H54 (cell line): ENCODE measurements at regions not wholly inside any gene's neighbourhood (a gene's known extent, or its start where the extent isn't known, plus 50 kb on each side); places are given as distances from the start of the nearest gene placed in this dataset.
"Not testable (repeated sequence)": the region's sequence is repeated elsewhere in the genome, so short reads cannot be mapped to it uniquely, and the experiment has no call there.

Experiments
- DNase-seq: peaks from one replicate; pipeline ENCODE4 v3.0.0; 2011; ENCODE audit warnings: low spot score, mixed read lengths; ENCODE audit not compliant: insufficient read length
- FAIRE-seq: peaks from 3 replicates; lab custom pipeline; 2011; peaks lifted over from hg19 to GRCh38; lab: Jason Lieb, UNC
- POLR2A ChIP-seq: IDR thresholded peaks from 2 replicates; pipeline ENCODE4 v1.6.1; 2011; ENCODE audit warnings: low read depth, mild to moderate bottlenecking, low read length

DNA sequence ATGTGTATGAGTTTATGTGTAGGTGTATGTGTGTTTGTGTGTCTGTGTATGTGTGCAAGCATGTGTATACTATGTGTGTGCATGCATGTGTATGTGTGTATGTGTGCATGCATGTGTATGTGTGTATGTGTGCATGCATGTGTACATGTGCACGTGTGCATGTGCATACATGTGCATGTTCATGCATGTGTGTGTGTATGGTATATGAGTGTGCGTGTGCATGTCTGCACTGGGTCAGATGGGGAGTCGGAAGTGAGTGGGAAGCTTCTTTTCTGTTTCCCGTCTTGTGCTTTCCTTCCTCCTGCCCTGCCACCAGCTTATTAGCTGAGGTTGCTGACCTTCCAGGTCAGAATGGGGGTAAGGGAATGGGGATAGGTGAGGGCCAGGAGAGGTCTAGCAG lies 174.7 kb downstream of the MAP2K4 start:
- DNase-seq = no peak
- no peak for FAIRE-seq
- TF ChIP-seq POLR2A = no peak

DNA sequence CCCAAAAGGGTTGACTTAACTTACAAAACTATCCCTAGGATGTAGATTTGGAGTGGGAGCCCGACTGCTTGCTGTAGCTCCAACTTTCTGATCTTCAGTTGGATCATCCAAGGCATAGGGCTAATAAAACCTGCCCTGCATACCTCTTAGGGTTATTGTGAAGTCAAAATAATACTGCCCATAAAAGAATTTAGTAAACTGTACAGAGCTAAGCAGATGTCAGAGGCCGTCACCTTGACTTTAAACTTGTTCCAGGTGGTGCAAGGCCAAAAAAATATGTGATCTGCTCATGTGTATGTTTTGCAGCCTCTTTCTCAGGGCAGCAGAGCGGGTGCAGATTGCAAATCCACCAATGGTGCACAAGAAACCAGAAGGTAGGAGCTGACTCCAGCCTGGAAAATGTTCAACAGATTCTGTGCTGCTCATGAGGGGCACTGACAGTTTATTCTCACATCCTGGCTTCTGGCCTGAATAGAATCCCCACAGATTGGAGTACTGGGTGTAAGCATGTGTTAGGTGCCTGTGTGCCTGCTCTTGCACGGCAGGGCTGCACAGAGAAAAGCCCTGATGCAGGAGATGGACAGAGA lies 180.7 kb downstream of the MAP2K4 start:
- no peak for FAIRE-seq
- TF ChIP-seq POLR2A = no peak
- no peak for DNase-seq

DNA sequence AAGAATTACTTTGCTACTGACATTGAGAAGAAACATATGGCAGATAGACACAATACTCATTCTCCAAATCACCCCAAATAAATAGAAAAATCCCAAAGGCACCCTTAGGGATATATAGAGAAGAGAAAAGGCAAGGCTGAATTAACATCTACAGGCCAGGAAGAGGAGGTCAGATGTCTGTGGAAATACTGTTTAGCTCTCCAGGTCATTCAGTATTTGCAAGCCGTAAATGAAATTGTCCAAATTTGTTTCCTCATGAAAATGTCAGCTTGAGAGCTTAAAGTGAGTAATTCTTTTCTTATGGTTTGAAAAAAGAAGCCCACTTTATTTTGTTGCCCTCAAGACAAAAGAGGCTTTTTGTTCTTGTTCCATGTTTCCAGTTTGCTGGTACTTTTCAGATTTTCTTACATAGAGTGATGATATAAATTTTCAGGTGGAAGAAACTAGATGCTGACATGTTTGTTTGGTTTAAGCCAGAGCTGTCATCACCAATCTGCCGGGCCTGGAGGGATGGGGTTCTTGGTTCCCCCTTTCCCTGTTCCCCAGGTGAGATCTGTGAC lies 189.0 kb downstream of the MAP2K4 start:
- DNase-seq (no peak), FAIRE-seq (no peak)
- TF ChIP-seq POLR2A = no peak

DNA sequence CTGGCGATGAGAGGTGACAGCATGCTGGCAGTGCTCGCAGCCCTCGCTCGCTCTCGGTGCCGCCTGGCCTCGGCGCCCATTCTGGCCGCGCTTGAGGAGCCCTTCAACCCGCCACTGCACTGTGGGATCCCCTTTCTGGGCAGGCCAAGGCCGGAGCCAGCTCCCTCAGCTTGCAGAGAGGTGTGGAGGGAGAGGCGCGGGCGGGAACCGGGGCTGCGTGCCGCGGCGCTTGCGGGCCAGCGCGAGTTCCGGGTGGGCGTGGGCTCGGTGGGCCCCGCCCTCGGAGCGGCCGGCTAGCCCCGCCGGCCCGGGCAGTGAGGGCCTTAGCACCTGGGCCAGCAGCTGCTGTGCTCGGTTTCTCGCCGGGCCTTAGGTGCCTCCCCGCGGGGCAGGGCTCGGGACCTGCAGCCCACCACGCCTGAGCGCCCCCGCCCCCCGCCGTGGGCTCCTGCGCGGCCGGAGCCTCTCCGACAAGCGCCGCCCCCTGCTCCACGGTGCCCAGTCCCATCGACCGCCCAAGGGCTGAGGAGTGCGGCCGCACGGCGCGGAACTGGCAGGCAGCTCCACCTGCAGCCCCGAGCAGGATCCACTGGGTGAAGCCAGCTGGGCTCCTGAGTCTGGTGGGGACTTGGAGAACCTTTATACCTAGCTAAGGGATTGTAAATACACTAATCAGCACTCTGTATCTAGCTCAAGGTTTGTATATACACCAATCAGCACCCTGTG lies 200.2 kb downstream of the MAP2K4 start:
- DNase-seq, FAIRE-seq: not testable (repeated sequence)

DNA sequence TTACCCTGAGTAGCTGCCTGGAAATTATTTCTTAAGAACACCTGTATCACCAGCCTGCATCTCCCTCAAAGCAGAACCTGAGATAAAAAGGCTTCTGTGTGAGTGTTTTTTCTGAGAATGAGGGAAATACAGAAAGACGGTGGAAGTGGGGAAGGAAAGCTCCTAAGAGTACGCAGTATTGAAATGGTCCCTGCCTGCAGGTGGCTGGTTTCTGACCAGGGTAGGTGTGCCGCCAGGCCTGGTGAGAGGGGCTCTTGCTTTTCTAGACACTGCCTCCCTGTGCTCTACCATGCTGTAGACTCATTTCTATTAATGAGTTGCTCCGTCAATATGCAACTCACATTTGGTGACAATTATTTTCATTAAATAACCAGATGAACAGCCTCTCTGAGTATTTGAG lies 201.7 kb downstream of the MAP2K4 start:
- FAIRE-seq (no peak), DNase-seq (no peak)
- TF ChIP-seq POLR2A = no peak

DNA sequence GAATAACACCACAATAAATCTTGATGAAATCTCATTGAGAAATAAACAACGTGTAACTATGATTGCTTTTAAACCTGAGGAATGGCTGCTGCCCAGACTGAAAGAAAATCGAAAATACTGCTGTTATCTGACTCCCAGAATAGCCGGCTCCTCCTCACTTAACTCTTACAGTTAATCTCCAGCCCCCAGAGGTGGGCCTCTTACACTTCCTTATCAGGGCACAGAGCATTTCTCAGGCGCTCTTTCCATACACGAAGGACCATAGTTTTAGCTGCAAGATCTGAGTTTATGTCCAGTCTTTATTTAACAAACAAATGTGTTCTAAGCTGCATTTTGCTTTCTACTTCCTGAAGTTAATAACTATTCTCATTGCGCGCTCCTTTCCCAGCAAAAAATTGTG lies 206.9 kb downstream of the MAP2K4 start:
- TF ChIP-seq POLR2A = no peak
- FAIRE-seq = no peak
- no peak for DNase-seq

DNA sequence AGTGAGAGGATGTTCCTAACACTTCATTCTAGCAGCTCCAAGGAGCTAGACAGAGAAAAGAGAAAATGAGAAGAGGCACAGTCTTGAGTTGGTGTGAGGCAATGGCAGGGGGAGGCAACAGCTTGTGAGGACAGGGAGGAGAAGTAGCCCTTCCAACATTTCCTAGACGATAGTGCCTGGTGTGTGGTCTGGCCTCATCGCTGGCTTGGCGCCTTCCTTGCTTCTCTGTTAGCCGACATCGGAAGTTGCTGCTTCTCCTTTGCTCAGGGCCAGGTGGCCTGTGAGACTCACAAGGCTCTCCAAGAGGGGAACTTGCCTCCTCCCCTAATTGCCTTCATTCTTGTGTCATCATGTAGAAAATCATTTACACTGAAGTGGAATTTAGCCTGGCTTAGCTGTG lies 208.7 kb downstream of the MAP2K4 start:
- FAIRE-seq (no peak), DNase-seq (no peak)
- TF ChIP-seq POLR2A = no peak

DNA sequence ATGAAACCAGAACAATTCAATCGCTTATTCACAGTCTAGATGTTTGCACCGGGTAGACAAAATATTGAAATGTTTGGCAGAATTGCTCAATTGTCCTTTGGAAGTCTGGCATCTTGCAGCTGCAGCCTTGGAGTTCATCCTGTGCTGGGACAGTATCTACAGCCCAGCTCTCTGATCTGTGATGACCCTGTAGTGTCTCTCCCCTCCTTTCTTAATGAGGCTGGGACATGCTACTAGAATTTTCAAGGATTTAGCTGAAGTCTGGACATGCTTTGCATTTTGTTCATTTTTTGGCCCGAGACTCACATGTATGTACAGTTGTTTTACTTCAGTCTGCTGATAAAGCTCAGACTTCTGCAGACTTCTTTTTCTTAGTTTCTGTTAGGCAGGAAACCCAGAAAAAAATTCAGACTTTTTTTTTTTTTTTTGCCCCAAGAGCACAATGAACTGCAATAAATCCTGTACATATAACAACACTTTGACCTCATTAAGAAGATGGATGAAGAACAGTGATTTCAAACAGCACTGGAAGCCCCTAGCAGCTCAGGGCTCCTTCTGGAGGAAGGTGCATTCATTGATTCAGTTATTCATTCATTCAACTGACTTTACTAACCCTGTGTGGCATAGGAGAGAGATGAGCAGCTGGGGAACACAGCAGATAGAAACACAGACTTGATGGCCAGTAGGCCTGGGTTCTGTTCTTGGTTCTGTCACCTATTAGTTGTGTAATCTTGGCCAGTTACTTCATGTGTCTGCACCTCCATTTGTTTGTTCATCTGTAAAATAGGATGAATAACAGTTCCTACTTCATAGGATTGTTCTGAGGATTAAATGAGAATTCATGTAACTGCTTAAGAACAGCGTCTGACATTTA lies 210.0 kb downstream of the MAP2K4 start:
- FAIRE-seq (no peak), DNase-seq (no peak)
- TF ChIP-seq POLR2A = no peak

DNA sequence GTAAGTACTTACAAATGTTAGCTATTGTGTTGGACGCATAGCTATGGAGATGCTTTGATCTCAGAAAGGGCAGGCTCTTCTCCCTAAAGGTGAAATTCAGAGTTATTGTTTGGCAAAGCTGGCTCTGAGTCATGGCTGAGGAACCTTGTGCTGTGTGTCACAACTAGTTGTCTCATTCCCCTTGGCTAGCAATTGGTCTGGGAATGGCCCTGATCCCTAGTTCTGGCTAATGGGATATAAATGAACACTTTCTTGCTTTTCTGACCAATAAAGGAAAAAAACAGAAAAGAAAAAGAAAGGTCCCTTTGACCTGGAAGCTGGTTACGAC lies 210.6 kb downstream of the MAP2K4 start:
- TF ChIP-seq POLR2A = no peak
- no peak for FAIRE-seq
- no peak for DNase-seq

DNA sequence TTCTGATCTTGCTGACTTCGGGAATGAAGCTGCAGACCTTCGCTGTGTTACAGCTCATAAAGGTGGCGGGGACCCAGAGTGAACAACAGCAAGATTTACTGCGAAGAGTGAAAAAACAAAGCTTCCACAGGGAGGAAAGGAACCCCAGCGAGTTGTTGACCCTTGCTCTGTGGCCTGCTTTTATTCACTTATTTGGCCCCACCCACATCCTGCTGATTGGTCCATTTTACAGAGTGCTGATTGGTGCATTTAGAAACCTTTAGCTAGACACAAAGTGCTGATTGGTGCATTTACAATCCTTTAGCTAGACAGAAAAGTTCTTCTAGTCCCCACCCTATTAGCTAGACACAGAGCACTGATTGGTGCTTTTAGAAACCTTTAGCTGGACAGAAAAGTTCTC lies 218.3 kb downstream of the MAP2K4 start:
- not testable (repeated sequence) for FAIRE-seq, DNase-seq

DNA sequence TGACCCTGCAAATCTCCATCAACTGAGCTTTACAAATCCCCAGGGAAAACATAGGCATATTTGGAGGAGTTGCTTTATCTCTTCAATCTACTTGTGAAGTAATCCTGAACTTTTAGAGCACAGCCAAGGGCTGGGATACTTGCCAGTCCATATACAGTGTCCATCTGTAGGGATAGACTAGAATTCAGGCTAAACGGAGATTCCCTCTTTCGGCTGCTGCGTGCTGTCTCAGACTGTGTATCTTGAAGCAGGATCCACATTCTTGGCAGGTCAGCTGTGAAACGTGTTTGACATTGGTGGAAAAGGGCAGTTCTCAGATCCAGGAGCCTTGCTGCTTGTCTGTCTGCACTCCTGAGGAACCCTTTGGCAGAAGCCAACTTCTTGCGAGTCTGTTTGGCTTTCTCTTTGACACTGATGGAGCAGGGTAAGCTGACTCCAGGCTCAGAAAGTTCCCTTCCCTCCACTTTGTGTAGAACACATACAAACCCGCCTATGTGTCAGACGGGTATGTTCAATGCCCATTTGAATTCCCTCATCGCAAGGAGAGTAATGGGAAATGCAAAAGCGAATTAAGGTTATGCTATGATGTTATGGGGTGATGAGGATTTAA lies 221.8 kb downstream of the MAP2K4 start:
- FAIRE-seq (no peak), DNase-seq (no peak)
- no peak for TF ChIP-seq POLR2A

DNA sequence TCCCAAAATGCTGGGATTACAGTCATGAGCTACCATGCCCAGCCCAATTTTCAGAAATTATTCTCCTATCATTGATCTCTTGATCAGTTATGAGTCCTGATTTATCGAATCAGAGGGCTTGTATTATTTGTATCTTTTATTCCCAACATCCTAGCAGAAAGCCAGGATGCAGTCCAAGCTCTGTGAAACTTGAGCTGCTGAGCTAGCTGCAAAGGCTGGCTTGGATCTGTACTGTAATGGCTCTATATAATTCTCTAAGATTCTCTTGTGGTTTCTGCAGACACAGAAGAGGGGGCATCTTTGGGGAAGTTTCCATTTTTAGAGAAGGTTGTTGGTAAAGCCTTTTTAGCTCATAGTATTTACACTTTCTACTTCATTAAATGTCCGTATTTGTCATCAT lies 227.1 kb downstream of the MAP2K4 start:
- DNase-seq = no peak
- no peak for TF ChIP-seq POLR2A
- FAIRE-seq = no peak

DNA sequence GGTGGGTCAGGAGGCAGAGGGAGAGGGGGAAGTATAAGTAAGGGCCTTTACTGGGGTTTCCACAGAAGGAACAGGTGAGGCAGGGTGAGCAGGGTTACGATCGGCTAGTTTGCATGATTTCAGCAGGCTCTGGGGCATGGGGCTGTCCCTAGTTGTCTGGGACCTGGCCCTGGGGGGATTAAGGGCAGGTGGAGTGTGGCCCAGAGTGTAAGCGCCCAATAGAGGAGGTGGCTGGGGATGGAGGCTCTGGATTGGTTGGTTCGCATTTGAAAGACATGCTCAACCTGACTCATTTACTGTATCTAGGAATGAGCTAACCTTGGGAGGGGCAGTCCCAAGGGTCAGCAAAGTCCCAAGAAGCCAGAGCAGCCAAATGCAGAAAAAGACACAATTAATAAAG lies 230.3 kb downstream of the MAP2K4 start:
- no peak for TF ChIP-seq POLR2A
- no peak for DNase-seq
- no peak for FAIRE-seq

DNA sequence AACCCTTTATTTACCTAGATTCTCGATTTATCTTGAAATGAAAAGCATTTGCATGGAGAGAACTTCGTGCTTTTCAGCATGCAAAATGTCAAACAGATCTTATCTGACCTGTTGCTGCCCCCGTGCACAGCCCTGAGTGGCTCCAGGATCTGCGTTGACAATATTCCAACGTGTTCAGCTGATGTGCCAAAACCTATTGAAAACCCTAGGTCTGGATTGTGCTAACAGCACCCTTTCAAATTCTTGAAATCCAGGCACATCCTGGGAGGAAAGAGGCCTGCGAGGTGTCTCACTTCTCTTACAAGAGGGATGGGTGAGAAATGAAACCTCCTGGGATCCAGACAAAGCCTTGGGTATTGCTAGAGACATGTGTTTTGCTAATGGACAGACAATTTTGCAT lies 231.8 kb downstream of the MAP2K4 start:
- no peak for FAIRE-seq
- no peak for TF ChIP-seq POLR2A
- DNase-seq = no peak
